ENCODE measurements at regions not wholly inside any gene's neighbourhood (a gene's known extent, or its start where the extent isn't known, plus 50 kb on each side); places are given as distances from the start of the nearest gene placed in this dataset.

- WGBS (ENCODE audit: insufficient coverage, insufficient replicate concordance, low lambda C conversion rate, missing lambda C conversion rate) = 52% methylated on average over 2 of the region's 2 CpGs
- Histone ChIP-seq H2AFZ (ENCODE audit: control insufficient read depth, low read depth, low read length) (no peak overlapping the region), H3K4me1 (ENCODE audit: control insufficient read depth, insufficient read depth, low read length) (no peaks in the 10 kb centered on the region), H3K27me3 (replicated peaks in 1 of 2; ENCODE audit: control insufficient read depth in 2 of 2, insufficient read depth in 2 of 2, low read length in 1 of 2) (no peaks in the 10 kb centered on the region), H4K20me1 (ENCODE audit: control insufficient read depth, insufficient read depth) (no peaks in the 10 kb centered on the region), H3K9me3 (replicated peaks; ENCODE audit: control insufficient read depth, insufficient read depth, low read length) (no peaks in the 10 kb centered on the region), H3K9ac (ENCODE audit: control insufficient read depth, insufficient read depth, low read length) (no peak overlapping the region), H3K27ac (ENCODE audit: control insufficient read depth, insufficient read depth) (no peak overlapping the region), H3K36me3 (ENCODE audit: control insufficient read depth in 2 of 2, insufficient read depth in 2 of 2, low read length in 1 of 2) (no peaks in the 10 kb centered on the region), H3K4me3 (no peak overlapping the region), H3K4me2 (ENCODE audit: control insufficient read depth, insufficient read depth) (no peak overlapping the region), H3K79me2 (ENCODE audit: control insufficient read depth, insufficient read depth, low read length) (no peaks in the 10 kb centered on the region)
- intact Hi-C loops (cut with micrococcal nuclease; ENCODE audit: unreplicated experiment) = no loop called here
- SMC1A ChIA-PET (ENCODE audit: uncharacterized antibody, unreplicated experiment) = no interaction called here
- RAD21 ChIA-PET (ENCODE audit: unreplicated experiment) = no interaction called here
- DNase-seq (ENCODE audit: low read depth, low spot score) (no peak), ATAC-seq (no peak), FAIRE-seq (no peak)
- no TSS peak for BruUV-seq (replicated peaks)
- POLR2A ChIA-PET = no interaction called here
- CTCF ChIA-PET = no interaction called here
- in situ Hi-C loops (cut with MboI) = no loop called here
- TF ChIP-seq, protein P1, sequence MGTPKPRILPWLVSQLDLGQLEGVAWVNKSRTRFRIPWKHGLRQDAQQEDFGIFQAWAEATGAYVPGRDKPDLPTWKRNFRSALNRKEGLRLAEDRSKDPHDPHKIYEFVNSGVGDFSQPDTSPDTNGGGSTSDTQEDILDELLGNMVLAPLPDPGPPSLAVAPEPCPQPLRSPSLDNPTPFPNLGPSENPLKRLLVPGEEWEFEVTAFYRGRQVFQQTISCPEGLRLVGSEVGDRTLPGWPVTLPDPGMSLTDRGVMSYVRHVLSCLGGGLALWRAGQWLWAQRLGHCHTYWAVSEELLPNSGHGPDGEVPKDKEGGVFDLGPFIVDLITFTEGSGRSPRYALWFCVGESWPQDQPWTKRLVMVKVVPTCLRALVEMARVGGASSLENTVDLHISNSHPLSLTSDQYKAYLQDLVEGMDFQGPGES (IDR thresholded peaks at IDR 0.05) = no peak
- no peak for TF ChIP-seq NRF1 (conservative IDR thresholded peaks at IDR 0.05; ENCODE audit: low read depth, low read length)
- TF ChIP-seq GATAD2B (conservative IDR thresholded peaks at IDR 0.05; ENCODE audit: low read depth) = no peak
- TF ChIP-seq, protein P2, sequence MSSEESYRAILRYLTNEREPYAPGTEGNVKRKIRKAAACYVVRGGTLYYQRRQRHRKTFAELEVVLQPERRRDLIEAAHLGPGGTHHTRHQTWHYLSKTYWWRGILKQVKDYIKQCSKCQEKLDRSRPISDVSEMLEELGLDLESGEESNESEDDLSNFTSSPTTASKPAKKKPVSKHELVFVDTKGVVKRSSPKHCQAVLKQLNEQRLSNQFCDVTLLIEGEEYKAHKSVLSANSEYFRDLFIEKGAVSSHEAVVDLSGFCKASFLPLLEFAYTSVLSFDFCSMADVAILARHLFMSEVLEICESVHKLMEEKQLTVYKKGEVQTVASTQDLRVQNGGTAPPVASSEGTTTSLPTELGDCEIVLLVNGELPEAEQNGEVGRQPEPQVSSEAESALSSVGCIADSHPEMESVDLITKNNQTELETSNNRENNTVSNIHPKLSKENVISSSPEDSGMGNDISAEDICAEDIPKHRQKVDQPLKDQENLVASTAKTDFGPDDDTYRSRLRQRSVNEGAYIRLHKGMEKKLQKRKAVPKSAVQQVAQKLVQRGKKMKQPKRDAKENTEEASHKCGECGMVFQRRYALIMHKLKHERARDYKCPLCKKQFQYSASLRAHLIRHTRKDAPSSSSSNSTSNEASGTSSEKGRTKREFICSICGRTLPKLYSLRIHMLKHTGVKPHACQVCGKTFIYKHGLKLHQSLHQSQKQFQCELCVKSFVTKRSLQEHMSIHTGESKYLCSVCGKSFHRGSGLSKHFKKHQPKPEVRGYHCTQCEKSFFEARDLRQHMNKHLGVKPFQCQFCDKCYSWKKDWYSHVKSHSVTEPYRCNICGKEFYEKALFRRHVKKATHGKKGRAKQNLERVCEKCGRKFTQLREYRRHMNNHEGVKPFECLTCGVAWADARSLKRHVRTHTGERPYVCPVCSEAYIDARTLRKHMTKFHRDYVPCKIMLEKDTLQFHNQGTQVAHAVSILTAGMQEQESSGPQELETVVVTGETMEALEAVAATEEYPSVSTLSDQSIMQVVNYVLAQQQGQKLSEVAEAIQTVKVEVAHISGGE (CRISPR knock-in tag; IDR thresholded peaks at IDR 0.05) = no peak
- no peak for TF ChIP-seq YBX1 (IDR thresholded peaks at IDR 0.05)
- TF ChIP-seq ZNF24 (IDR thresholded peaks at IDR 0.05) = no peak
- no peak for TF ChIP-seq MTA3 (IDR thresholded peaks at IDR 0.05; ENCODE audit: borderline replicate concordance, low read length)
- TF ChIP-seq REST (IDR thresholded peaks at IDR 0.05; ENCODE audit: low read depth, low read length) = no peak
- TF ChIP-seq ELK1 (IDR thresholded peaks at IDR 0.05; ENCODE audit: low read depth, low read length) = no peak
- no peak for TF ChIP-seq ZNF217 (IDR thresholded peaks at IDR 0.05)
- TF ChIP-seq CBX5 (IDR thresholded peaks at IDR 0.05; ENCODE audit: low read depth) = no peak
- TF ChIP-seq, protein P3, sequence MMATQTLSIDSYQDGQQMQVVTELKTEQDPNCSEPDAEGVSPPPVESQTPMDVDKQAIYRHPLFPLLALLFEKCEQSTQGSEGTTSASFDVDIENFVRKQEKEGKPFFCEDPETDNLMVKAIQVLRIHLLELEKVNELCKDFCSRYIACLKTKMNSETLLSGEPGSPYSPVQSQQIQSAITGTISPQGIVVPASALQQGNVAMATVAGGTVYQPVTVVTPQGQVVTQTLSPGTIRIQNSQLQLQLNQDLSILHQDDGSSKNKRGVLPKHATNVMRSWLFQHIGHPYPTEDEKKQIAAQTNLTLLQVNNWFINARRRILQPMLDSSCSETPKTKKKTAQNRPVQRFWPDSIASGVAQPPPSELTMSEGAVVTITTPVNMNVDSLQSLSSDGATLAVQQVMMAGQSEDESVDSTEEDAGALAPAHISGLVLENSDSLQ (IDR thresholded peaks at IDR 0.05) = no peak
- no peak for TF ChIP-seq HDAC6 (IDR thresholded peaks at IDR 0.05; ENCODE audit: unreplicated experiment)
- TF ChIP-seq MAX (IDR thresholded peaks at IDR 0.05; ENCODE audit: low read depth, low read length) = no peak
- no peak for TF ChIP-seq SUZ12 (IDR thresholded peaks at IDR 0.05; ENCODE audit: unreplicated experiment)
- TF ChIP-seq SMC3 (IDR thresholded peaks at IDR 0.05; ENCODE audit: borderline replicate concordance, low read length) = no peak
These were observed 188.1 kb upstream of the CCL2 start for GRCh38 chr17:34067011-34067410.

Measured in GM12878 (cell line).